ENCODE measurements at regions not wholly inside any gene's neighbourhood (a gene's known extent, or its start where the extent isn't known, plus 50 kb on each side); places are given as distances from the start of the nearest gene placed in this dataset.

GRCh38 chr18:76266236-76266991, 228.6 kb downstream of the ZNF516 start:
- no peaks in the 10 kb centered on the region for H3K36me3 ChIP-seq (ENCODE audit: control insufficient read depth, insufficient read depth, low read length)
- WGBS (ENCODE audit: insufficient coverage, low lambda C conversion rate) = 100% methylated on average over 3 of the region's 9 CpGs
- H3K27me3 ChIP-seq (ENCODE audit: control insufficient read depth, insufficient read depth, low read length) = no peaks in the 10 kb centered on the region
- H3K9me3 ChIP-seq (ENCODE audit: control insufficient read depth, low read depth, low read length) = no peaks in the 10 kb centered on the region
- H3K4me3 ChIP-seq (ENCODE audit: low read length) = no peak overlapping the region
- no peak for DNase-seq
- peaks cover 21% of the 10 kb centered on the region for H3K4me1 ChIP-seq (ENCODE audit: control insufficient read depth, insufficient read depth, low read length)
- H3K27ac ChIP-seq (ENCODE audit: low read length) = peak overlapping the region; percentile 89

- Histone ChIP-seq H3K4me1 (ENCODE audit: control insufficient read depth, insufficient read depth, low read length) (peaks cover 21% of the 10 kb centered on the region), H3K9me3 (ENCODE audit: control insufficient read depth, low read depth, low read length) (no peaks in the 10 kb centered on the region), H3K27me3 (ENCODE audit: control insufficient read depth, insufficient read depth, low read length) (no peaks in the 10 kb centered on the region), H3K27ac (ENCODE audit: low read length) (peak overlapping the region; percentile 89), H3K36me3 (ENCODE audit: control insufficient read depth, insufficient read depth, low read length) (no peaks in the 10 kb centered on the region), H3K4me3 (ENCODE audit: low read length) (peak overlapping the region; percentile 24)
- peak; percentile 65 to 89 for DNase-seq
- 0% methylated on average over 1 of the region's 9 CpGs for WGBS (ENCODE audit: insufficient coverage, low lambda C conversion rate)
Observed at GRCh38 chr18:76265497-76266235, 229.4 kb downstream of the ZNF516 start.

DNA sequence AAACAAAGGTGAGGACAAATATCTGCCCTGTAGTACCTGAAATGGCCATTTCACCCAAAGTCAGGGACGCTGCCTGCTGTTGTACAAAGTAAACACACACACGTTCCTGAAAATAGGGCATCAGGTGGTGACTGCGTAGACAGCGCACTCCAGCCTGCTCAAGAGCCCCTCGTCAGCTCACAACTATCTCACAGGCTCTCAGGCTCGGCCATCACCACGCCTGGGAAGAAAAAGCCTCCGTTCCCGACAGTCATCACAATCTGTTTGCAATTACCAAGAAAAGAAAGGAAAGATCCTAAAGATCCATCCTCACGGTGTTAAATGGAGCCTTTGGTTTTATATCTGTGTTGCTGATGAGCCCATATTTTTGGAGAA, 230.2 kb downstream of the ZNF516 start:
- Histone ChIP-seq H3K4me1 (ENCODE audit: control insufficient read depth, insufficient read depth, low read length) (peaks cover 21% of the 10 kb centered on the region), H3K9me3 (ENCODE audit: control insufficient read depth, low read depth, low read length) (no peaks in the 10 kb centered on the region), H3K36me3 (ENCODE audit: control insufficient read depth, insufficient read depth, low read length) (no peaks in the 10 kb centered on the region), H3K27ac (ENCODE audit: low read length) (peak overlapping the region; percentile 6), H3K27me3 (ENCODE audit: control insufficient read depth, insufficient read depth, low read length) (no peaks in the 10 kb centered on the region), H3K4me3 (ENCODE audit: low read length) (no peak overlapping the region)
- whole genome bisulfite sequencing (ENCODE audit: insufficient coverage, low lambda C conversion rate) = no CpG with 5 or more reads among the region's 10 CpGs
- no peak for DNase-seq

- 67% methylated on average over 3 of the region's 18 CpGs for WGBS (ENCODE audit: insufficient coverage, low lambda C conversion rate)
- no peak overlapping the region for H3K4me3 ChIP-seq (ENCODE audit: low read length)
- peak overlapping the region; percentile 6 for H3K27ac ChIP-seq (ENCODE audit: low read length)
- DNase-seq = peak; percentile 44 to 74
- H3K9me3 ChIP-seq (ENCODE audit: control insufficient read depth, low read depth, low read length) = no peaks in the 10 kb centered on the region
- H3K27me3 ChIP-seq (ENCODE audit: control insufficient read depth, insufficient read depth, low read length) = no peaks in the 10 kb centered on the region
- H3K36me3 ChIP-seq (ENCODE audit: control insufficient read depth, insufficient read depth, low read length) = no peaks in the 10 kb centered on the region
- H3K4me1 ChIP-seq (ENCODE audit: control insufficient read depth, insufficient read depth, low read length) = peaks cover 21% of the 10 kb centered on the region
Observed at GRCh38 chr18:76264198-76264875, 230.7 kb downstream of the ZNF516 start.

DNA sequence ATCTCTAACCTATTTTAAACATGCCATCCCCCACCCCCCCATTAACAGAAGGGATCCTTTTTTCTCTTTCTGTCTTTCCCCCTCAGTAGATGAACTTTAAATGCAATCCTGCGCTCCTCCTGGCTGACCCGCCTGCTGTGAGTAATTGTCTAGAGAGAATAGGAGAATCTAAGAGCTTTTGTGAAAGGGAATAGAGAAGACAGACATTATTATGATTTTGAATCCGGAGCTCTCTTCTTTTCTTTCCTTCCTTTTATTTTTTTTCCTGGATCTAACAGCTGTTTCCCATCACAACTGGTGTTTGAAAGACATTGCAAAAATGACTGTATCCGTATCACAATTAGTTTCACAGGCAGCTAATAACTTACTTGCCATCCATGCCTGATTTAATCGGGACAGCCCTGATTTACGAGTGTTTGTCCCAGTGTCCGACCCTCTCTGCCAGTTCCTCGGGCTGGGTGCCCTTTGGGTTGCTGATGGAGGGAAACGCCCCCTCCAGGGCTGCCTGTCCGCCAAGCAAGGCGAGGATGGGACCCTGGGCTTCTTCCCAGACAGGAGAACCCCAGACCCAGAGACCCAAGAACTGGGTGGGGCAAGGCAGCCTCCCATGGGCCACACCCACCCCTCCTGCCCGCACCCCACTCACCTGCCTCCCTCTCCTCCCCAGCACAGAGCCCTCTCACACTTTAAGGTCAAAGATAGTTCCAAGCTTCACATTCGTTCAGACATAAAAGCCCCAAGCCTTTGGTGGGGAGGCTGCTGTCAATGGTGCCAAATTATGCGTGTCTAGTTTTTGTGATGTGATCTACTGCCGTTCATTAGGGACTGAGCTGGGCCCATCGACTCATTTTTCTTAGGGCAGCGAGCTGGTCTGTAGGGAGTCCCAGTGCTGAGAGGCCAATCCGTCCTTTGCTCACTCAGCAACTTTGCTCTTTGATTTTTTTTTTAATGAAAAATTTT, 231.7 kb downstream of the ZNF516 start:
- H3K27me3 ChIP-seq (ENCODE audit: control insufficient read depth, insufficient read depth, low read length) = no peaks in the 10 kb centered on the region
- no peaks in the 10 kb centered on the region for H3K36me3 ChIP-seq (ENCODE audit: control insufficient read depth, insufficient read depth, low read length)
- no peak for DNase-seq
- H3K27ac ChIP-seq (ENCODE audit: low read length) = no peak overlapping the region
- no peak overlapping the region for H3K4me3 ChIP-seq (ENCODE audit: low read length)
- H3K4me1 ChIP-seq (ENCODE audit: control insufficient read depth, insufficient read depth, low read length) = peaks cover 21% of the 10 kb centered on the region
- no peaks in the 10 kb centered on the region for H3K9me3 ChIP-seq (ENCODE audit: control insufficient read depth, low read depth, low read length)
- 40% methylated on average over 1 of the region's 18 CpGs for WGBS (ENCODE audit: insufficient coverage, low lambda C conversion rate)

- H3K36me3 ChIP-seq (ENCODE audit: control insufficient read depth, insufficient read depth, low read length) = no peaks in the 10 kb centered on the region
- H3K4me1 ChIP-seq (ENCODE audit: control insufficient read depth, insufficient read depth, low read length) = peaks cover 17% of the 10 kb centered on the region
- H3K4me3 ChIP-seq (ENCODE audit: low read length) = no peak overlapping the region
- H3K27ac ChIP-seq (ENCODE audit: low read length) = no peak overlapping the region
- no peak for DNase-seq
- H3K9me3 ChIP-seq (ENCODE audit: control insufficient read depth, low read depth, low read length) = no peaks in the 10 kb centered on the region
- WGBS (ENCODE audit: insufficient coverage, low lambda C conversion rate) = 86% methylated on average over 2 of the region's 16 CpGs
- H3K27me3 ChIP-seq (ENCODE audit: control insufficient read depth, insufficient read depth, low read length) = no peaks in the 10 kb centered on the region
Observed at GRCh38 chr18:76260941-76261472, 234.0 kb downstream of the ZNF516 start.

- no peak overlapping the region for H3K4me3 ChIP-seq (ENCODE audit: low read length)
- H3K4me1 ChIP-seq (ENCODE audit: control insufficient read depth, insufficient read depth, low read length) = peaks cover 6% of the 10 kb centered on the region
- no peak overlapping the region for H3K27ac ChIP-seq (ENCODE audit: low read length)
- WGBS (ENCODE audit: insufficient coverage, low lambda C conversion rate) = 84% methylated on average over 4 of the region's 11 CpGs
- no peaks in the 10 kb centered on the region for H3K27me3 ChIP-seq (ENCODE audit: control insufficient read depth, insufficient read depth, low read length)
- no peaks in the 10 kb centered on the region for H3K36me3 ChIP-seq (ENCODE audit: control insufficient read depth, insufficient read depth, low read length)
- no peaks in the 10 kb centered on the region for H3K9me3 ChIP-seq (ENCODE audit: control insufficient read depth, low read depth, low read length)
- DNase-seq = no peak
Observed at GRCh38 chr18:76259711-76260110, 235.3 kb downstream of the ZNF516 start.

DNA sequence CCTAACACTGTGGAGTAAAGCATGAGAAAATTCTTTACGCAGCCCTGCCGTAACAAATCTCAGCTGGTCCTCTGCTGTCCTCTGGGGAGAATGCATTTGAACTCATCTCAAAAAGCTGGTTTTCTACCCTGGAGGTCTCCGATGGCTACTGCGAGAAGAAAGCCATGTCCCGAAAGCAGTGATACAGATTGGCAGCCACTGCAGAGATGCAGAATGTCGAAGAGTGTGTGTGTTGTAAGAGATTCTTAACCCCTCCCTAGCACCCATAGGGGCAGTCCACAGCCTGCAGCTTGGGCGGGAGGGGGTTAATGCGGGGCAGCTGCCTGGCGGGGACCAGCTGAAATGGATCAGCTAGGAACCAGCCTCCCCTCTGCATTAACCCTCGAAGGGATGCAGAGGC, 235.9 kb downstream of the ZNF516 start:
- H3K27me3 ChIP-seq (ENCODE audit: control insufficient read depth, insufficient read depth, low read length) = no peaks in the 10 kb centered on the region
- no CpG with 5 or more reads among the region's 10 CpGs for WGBS (ENCODE audit: insufficient coverage, low lambda C conversion rate)
- no peak overlapping the region for H3K4me3 ChIP-seq (ENCODE audit: low read length)
- no peak overlapping the region for H3K27ac ChIP-seq (ENCODE audit: low read length)
- no peaks in the 10 kb centered on the region for H3K4me1 ChIP-seq (ENCODE audit: control insufficient read depth, insufficient read depth, low read length)
- H3K9me3 ChIP-seq (ENCODE audit: control insufficient read depth, low read depth, low read length) = no peaks in the 10 kb centered on the region
- no peak for DNase-seq
- H3K36me3 ChIP-seq (ENCODE audit: control insufficient read depth, insufficient read depth, low read length) = no peaks in the 10 kb centered on the region

- H3K27ac ChIP-seq (ENCODE audit: low read length) = no peak overlapping the region
- DNase-seq = no peak
- no peaks in the 10 kb centered on the region for H3K9me3 ChIP-seq (ENCODE audit: control insufficient read depth, low read depth, low read length)
- H3K4me3 ChIP-seq (ENCODE audit: low read length) = no peak overlapping the region
- no peaks in the 10 kb centered on the region for H3K4me1 ChIP-seq (ENCODE audit: control insufficient read depth, insufficient read depth, low read length)
- no peaks in the 10 kb centered on the region for H3K36me3 ChIP-seq (ENCODE audit: control insufficient read depth, insufficient read depth, low read length)
- H3K27me3 ChIP-seq (ENCODE audit: control insufficient read depth, insufficient read depth, low read length) = no peaks in the 10 kb centered on the region
- no CpG with 5 or more reads among the region's 2 CpGs for WGBS (ENCODE audit: insufficient coverage, low lambda C conversion rate)
Observed at GRCh38 chr18:76258209-76258608, 236.8 kb downstream of the ZNF516 start.
